GM12865 (cell line): ENCODE measurements at regions not wholly inside any gene's neighbourhood (a gene's known extent, or its start where the extent isn't known, plus 50 kb on each side); places are given as distances from the start of the nearest gene placed in this dataset.
"Not testable (repeated sequence)": the region's sequence is repeated elsewhere in the genome, so short reads cannot be mapped to it uniquely, and the experiment has no call there.

Experiments
- DNase-seq: peaks from one replicate; pipeline ENCODE4 v3.0.0; 2010; ENCODE audit warnings: low read depth
- H3K4me3 ChIP-seq: 2 replicates; pipeline ENCODE4 v1.5.1; 2011; ENCODE audit warnings: mild to moderate bottlenecking, low read depth, low read length, control low read depth
- CTCF ChIP-seq: IDR thresholded peaks from 2 replicates; pipeline ENCODE4 v1.5.1; 2011; ENCODE audit warnings: low read length, control low read depth, low read depth, inconsistent platforms; ENCODE audit not compliant: insufficient read depth; ENCODE audit errors: missing control alignments

GRCh38 chr1:190685676-190686075 is 208.0 kb upstream of the BRINP3 start:
- no peak overlapping the region for H3K4me3 ChIP-seq
- DNase-seq: no peak
- no peak for TF ChIP-seq CTCF

- no peak for TF ChIP-seq CTCF
- no peak for DNase-seq
Observed at GRCh38 chr1:190688096-190688495, 210.4 kb upstream of the BRINP3 start.

GRCh38 chr1:190698488-190698887 is 220.8 kb upstream of the BRINP3 start:
- DNase-seq, H3K4me3 ChIP-seq: not testable (repeated sequence)

More at GRCh38 chr1:190688096-190688495, 210.4 kb upstream of the BRINP3 start:
- no peak overlapping the region for H3K4me3 ChIP-seq

GRCh38 chr1:190699165-190699564 is 221.5 kb upstream of the BRINP3 start:
- no peak overlapping the region for H3K4me3 ChIP-seq
- TF ChIP-seq CTCF: no peak
- peak; percentile 26 for DNase-seq

- DNase-seq: no peak
- TF ChIP-seq CTCF: no peak
- no peak overlapping the region for H3K4me3 ChIP-seq
Observed at GRCh38 chr1:190708418-190709057, 230.9 kb upstream of the BRINP3 start.

GRCh38 chr1:190711069-190711468 is 233.4 kb upstream of the BRINP3 start:
- DNase-seq: no peak
- no peak overlapping the region for H3K4me3 ChIP-seq
- no peak for TF ChIP-seq CTCF

- no peak overlapping the region for H3K4me3 ChIP-seq
- no peak for DNase-seq
- no peak for TF ChIP-seq CTCF
Observed at GRCh38 chr1:190717055-190717454, 239.4 kb upstream of the BRINP3 start.
